Neural cell (in vitro differentiated cells): ENCODE measurements at regions not wholly inside any gene's neighbourhood (a gene's known extent, or its start where the extent isn't known, plus 50 kb on each side); places are given as distances from the start of the nearest gene placed in this dataset.

ENCODE experiments used
- H2AFZ ChIP-seq: fragments of 200-600, 300-800 bp; sonication (generic), shearing (Covaris generic); 2 replicates; pipeline ENCODE4 v1.6.0; 2014; ENCODE audit warnings: low read depth, mild to moderate bottlenecking, antibody characterized with exemption, low read length, moderate library complexity
- H3F3A ChIP-seq: fragments of 200-600 bp; shearing (Covaris generic); 2 replicates; pipeline ENCODE4 v1.6.1; 2016; ENCODE audit warnings: mild to moderate bottlenecking, moderate library complexity, mixed read lengths, antibody characterized with exemption, low read length; ENCODE audit not compliant: insufficient read depth, poor library complexity, severe bottlenecking
- H3K27ac ChIP-seq: fragments of 200-600, 300-800 bp; sonication (generic), shearing (Covaris generic); 2 replicates; pipeline ENCODE4 v1.5.1; 2014; ENCODE audit warnings: mild to moderate bottlenecking, low read length, moderate library complexity
- H3K27me3 ChIP-seq: fragments of 300-800, 200-600 bp; sonication (generic), shearing (Covaris generic); 2 replicates; pipeline ENCODE4 v1.6.0; 2014; ENCODE audit warnings: mild to moderate bottlenecking, low read depth, low read length, moderate library complexity; ENCODE audit not compliant: insufficient read depth
- H3K36me3 ChIP-seq: fragments of 300-800, 200-600 bp; sonication (generic), shearing (Covaris generic); 2 replicates; pipeline ENCODE4 v1.5.1; 2014; ENCODE audit warnings: mild to moderate bottlenecking, antibody characterized with exemption, low read length, moderate library complexity; ENCODE audit not compliant: insufficient read depth
- H3K4me2 ChIP-seq: fragments of 300-800, 200-600 bp; sonication (generic), shearing (Covaris generic); 2 replicates; pipeline ENCODE4 v1.6.0; 2014; ENCODE audit warnings: mild to moderate bottlenecking, low read length
- H3K4me3 ChIP-seq: fragments of 300-800, 200-600 bp; sonication (generic), shearing (Covaris generic); 2 replicates; pipeline ENCODE4 v1.5.1; 2014; ENCODE audit warnings: mild to moderate bottlenecking, low read length, moderate library complexity
- H3K79me2 ChIP-seq: fragments of 200-600 bp; shearing (Covaris generic); replicated peaks from 2 replicates; pipeline ENCODE4 v1.6.0; 2014; ENCODE audit warnings: mild to moderate bottlenecking, low read length, moderate library complexity; ENCODE audit not compliant: insufficient read depth
- H3K9ac ChIP-seq: fragments of 300-800, 200-600 bp; sonication (generic), shearing (Covaris generic); 2 replicates; pipeline ENCODE4 v1.6.1; 2016; ENCODE audit warnings: mild to moderate bottlenecking, low read length, mixed read lengths
- H3K9me2 ChIP-seq: fragments of 200-600 bp; shearing (Covaris generic); 2 replicates; pipeline ENCODE4 v1.6.1; 2016; ENCODE audit warnings: mild to moderate bottlenecking, low read length, mixed read lengths; ENCODE audit not compliant: insufficient read depth
- H3K9me3 ChIP-seq: fragments of 200-600, 300-800 bp; sonication (generic), shearing (Covaris generic); 2 replicates; pipeline ENCODE4 v1.6.1; 2016; ENCODE audit warnings: mild to moderate bottlenecking, mixed run types, low read length, moderate library complexity, mixed read lengths
- H4K20me1 ChIP-seq: fragments of 200-600 bp; shearing (Covaris generic); 2 replicates; pipeline ENCODE4 v1.6.1; 2016; ENCODE audit warnings: mild to moderate bottlenecking, mixed run types; ENCODE audit not compliant: insufficient read depth
- CTCF ChIP-seq: fragments of 450-650 bp; IDR thresholded peaks from 2 replicates; pipeline ENCODE4 v1.5.1; 2014; ENCODE audit warnings: antibody characterized with exemption, mild to moderate bottlenecking, moderate library complexity; ENCODE audit not compliant: poor library complexity, severe bottlenecking
- EP300 ChIP-seq: fragments of 450-650 bp; conservative IDR thresholded peaks from 2 replicates; pipeline ENCODE4 v1.6.1; 2014; ENCODE audit warnings: antibody characterized with exemption, mild to moderate bottlenecking, moderate library complexity; ENCODE audit not compliant: poor library complexity, severe bottlenecking
- EZH2 ChIP-seq: fragments of 200-600, 300-800 bp; shearing (Covaris generic), sonication (generic); IDR thresholded peaks from 2 replicates; pipeline ENCODE4 v1.6.1; 2014; ENCODE audit warnings: antibody characterized with exemption, low read length, borderline replicate concordance, mild to moderate bottlenecking; ENCODE audit not compliant: insufficient read depth, poor library complexity, severe bottlenecking
- MXI1 ChIP-seq: fragments of 450-650 bp; conservative IDR thresholded peaks from 2 replicates; pipeline ENCODE4 v1.6.1; 2014; ENCODE audit warnings: antibody characterized with exemption, mild to moderate bottlenecking; ENCODE audit not compliant: poor library complexity, severe bottlenecking
- POLR2AphosphoS5 ChIP-seq: IDR thresholded peaks from 2 replicates; pipeline ENCODE4 v1.6.1; 2012
- RAD21 ChIP-seq: fragments of 450-650 bp; conservative IDR thresholded peaks from 2 replicates; pipeline ENCODE4 v1.6.1; 2014; ENCODE audit warnings: antibody characterized with exemption, mild to moderate bottlenecking, moderate library complexity
- REST ChIP-seq: IDR thresholded peaks from 2 replicates; pipeline ENCODE4 v1.6.1; 2012; ENCODE audit warnings: borderline replicate concordance
- SMC3 ChIP-seq: fragments of 450-650 bp; conservative IDR thresholded peaks from 2 replicates; pipeline ENCODE4 v1.6.1; 2014; ENCODE audit warnings: antibody characterized with exemption, mild to moderate bottlenecking, moderate library complexity; ENCODE audit not compliant: poor library complexity
- TAF1 ChIP-seq: IDR thresholded peaks from 2 replicates; pipeline ENCODE4 v1.6.1; 2012; ENCODE audit warnings: low read depth

DNA sequence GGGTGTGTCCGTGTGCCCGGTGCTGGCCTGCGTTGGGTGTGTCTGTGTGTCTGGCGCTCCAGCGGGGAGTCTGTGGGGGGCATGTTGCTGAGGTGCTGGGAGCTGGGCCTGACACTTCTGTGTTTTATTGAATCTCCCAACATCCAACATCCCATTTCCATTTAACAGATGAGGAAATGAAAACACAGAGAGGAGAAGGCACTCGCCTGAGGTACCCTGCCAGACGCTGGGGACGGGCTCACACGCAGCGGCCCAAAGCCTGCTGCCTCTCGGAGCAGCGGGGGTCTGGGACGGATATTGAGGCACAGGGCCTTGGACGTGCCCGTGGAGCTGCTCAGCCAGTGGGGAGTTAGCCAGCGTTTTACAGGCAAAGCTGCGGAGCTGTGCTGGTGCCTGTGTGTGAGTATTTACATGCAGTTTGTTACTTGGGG is 133.9 kb downstream of the DNAJB6 start:
- Histone ChIP-seq H4K20me1 (no peaks in the 10 kb centered on the region), H3F3A (no peaks in the 10 kb centered on the region), H2AFZ (no peak overlapping the region), H3K4me3 (no peak overlapping the region), H3K79me2 (no peaks in the 10 kb centered on the region), H3K27ac (no peak overlapping the region), H3K4me2 (no peak overlapping the region), H3K9me2 (no peaks in the 10 kb centered on the region), H3K9ac (no peak overlapping the region), H3K27me3 (no peaks in the 10 kb centered on the region), H3K36me3 (no peaks in the 10 kb centered on the region), H3K9me3 (peaks cover 3% of the 10 kb centered on the region)
- TF ChIP-seq SMC3, result no peak
- TF ChIP-seq POLR2AphosphoS5, result no peak
- TF ChIP-seq TAF1, result no peak
- TF ChIP-seq MXI1, result no peak
- TF ChIP-seq EZH2, result no peak
- TF ChIP-seq CTCF, result no peak
- TF ChIP-seq RAD21, result no peak
- TF ChIP-seq EP300, result no peak
- no peak for TF ChIP-seq REST

GRCh38 chr7:157471259-157472125 is 134.7 kb downstream of the DNAJB6 start:
- Histone ChIP-seq H3K27me3 (no peaks in the 10 kb centered on the region), H3K79me2 (no peaks in the 10 kb centered on the region), H3K27ac (no peak overlapping the region), H3K9me3 (peaks cover 3% of the 10 kb centered on the region), H3K9me2 (no peaks in the 10 kb centered on the region), H3K36me3 (no peaks in the 10 kb centered on the region), H3K4me2 (no peak overlapping the region), H4K20me1 (no peaks in the 10 kb centered on the region), H3K9ac (no peak overlapping the region), H3K4me3 (no peak overlapping the region), H3F3A (no peaks in the 10 kb centered on the region), H2AFZ (no peak overlapping the region)
- no peak for TF ChIP-seq RAD21
- TF ChIP-seq SMC3, result no peak
- no peak for TF ChIP-seq EP300
